Vagina (tissue), 2 donors: ENCODE measurements at regions not wholly inside any gene's neighbourhood (a gene's known extent, or its start where the extent isn't known, plus 50 kb on each side); places are given as distances from the start of the nearest gene placed in this dataset.

ENCODE experiments used
- POLR2AphosphoS5 ChIP-seq, 2 donors: sonication (generic); formaldehyde crosslinking; IDR thresholded peaks; one replicate each; pipeline ENCODE4 v1.9.0; 2017; ENCODE audit warnings: antibody characterized with exemption in 2 of 2, mild to moderate bottlenecking in 2 of 2, low read depth in 1 of 2; ENCODE audit not compliant: insufficient read depth in 1 of 2
- TF ChIP-seq, protein P1 (sequence below), 3 experiments: fragments of 450-650 bp in 2 of 3; fragments of 200-600 bp in 1 of 3; sonication (generic) in 1 of 3; IDR thresholded peaks; one replicate each; pipeline ENCODE4 v1.5.1; 2017 to 2019; ENCODE audit warnings: antibody characterized with exemption in 3 of 3, mild to moderate bottlenecking in 2 of 3, moderate library complexity in 2 of 3

- TF ChIP-seq, protein P1, sequence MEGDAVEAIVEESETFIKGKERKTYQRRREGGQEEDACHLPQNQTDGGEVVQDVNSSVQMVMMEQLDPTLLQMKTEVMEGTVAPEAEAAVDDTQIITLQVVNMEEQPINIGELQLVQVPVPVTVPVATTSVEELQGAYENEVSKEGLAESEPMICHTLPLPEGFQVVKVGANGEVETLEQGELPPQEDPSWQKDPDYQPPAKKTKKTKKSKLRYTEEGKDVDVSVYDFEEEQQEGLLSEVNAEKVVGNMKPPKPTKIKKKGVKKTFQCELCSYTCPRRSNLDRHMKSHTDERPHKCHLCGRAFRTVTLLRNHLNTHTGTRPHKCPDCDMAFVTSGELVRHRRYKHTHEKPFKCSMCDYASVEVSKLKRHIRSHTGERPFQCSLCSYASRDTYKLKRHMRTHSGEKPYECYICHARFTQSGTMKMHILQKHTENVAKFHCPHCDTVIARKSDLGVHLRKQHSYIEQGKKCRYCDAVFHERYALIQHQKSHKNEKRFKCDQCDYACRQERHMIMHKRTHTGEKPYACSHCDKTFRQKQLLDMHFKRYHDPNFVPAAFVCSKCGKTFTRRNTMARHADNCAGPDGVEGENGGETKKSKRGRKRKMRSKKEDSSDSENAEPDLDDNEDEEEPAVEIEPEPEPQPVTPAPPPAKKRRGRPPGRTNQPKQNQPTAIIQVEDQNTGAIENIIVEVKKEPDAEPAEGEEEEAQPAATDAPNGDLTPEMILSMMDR (IDR thresholded peaks at IDR 0.05): no peak
- TF ChIP-seq POLR2AphosphoS5 (IDR thresholded peaks at IDR 0.05; ENCODE audit: insufficient read depth in 1 of 2, low read depth in 1 of 2): no peak
Observed at GRCh38 chr22:49040754-49041467, 786.8 kb downstream of the BRD1 start.
